HCT116 (cell line): ENCODE measurements at regions not wholly inside any gene's neighbourhood (a gene's known extent, or its start where the extent isn't known, plus 50 kb on each side); places are given as distances from the start of the nearest gene placed in this dataset.

Source experiments
- ATAC-seq: fragments of 200-7000 bp; cut with Tn5 transposase; 2 replicates; pipeline ENCODE4 v1.9.1; 2020; ENCODE audit warnings: mild to moderate bottlenecking, moderate library complexity
- BruUV-seq: library from RNA; stranded (reverse); fragments of 400-500 nt; replicated peaks from 2 replicates; lab custom pipeline; 2021; lab: Mats Ljungman, UMichigan
- CTCF ChIA-PET: fragments of 300-600 bp; sonication (Branson Sonifier 250); formaldehyde crosslinking; loops from one replicate; lab custom pipeline; 2021; ENCODE audit warnings: antibody characterized with exemption; lab: Charles Lee
- POLR2A ChIA-PET: fragments of 300-600, 350-600 bp; sonication (Branson Sonifier 250); formaldehyde crosslinking; loops from one replicate; lab custom pipeline; 2021; ENCODE audit warnings: antibody characterized with exemption; lab: Charles Lee
- RAD21 ChIA-PET, 2 experiments: fragments of 300-600 bp; sonication (Branson Sonifier 250); formaldehyde crosslinking; loops; one replicate each; lab custom pipeline; 2023; ENCODE audit warnings: low total read pairs in 2 of 2; ENCODE audit not compliant: uncharacterized antibody in 2 of 2, unreplicated experiment in 2 of 2, low non-redundant PET in 1 of 2; lab: Charles Lee
- DNase-seq: peaks from one replicate; pipeline ENCODE4 v3.0.0-alpha.2; 2010; ENCODE audit warnings: low read depth, low spot score
- H2AFZ ChIP-seq: fragments of 200-600 bp; shearing (Covaris generic), sonication (generic); 2 replicates; pipeline ENCODE4 v1.6.1; 2017; ENCODE audit warnings: low read depth, mixed run types, mixed read lengths, antibody characterized with exemption, low read length; ENCODE audit not compliant: poor library complexity, severe bottlenecking
- H3K27ac ChIP-seq: 2 replicates; pipeline ENCODE4 v1.5.1; 2012; ENCODE audit warnings: low read depth, low read length
- H3K27me3 ChIP-seq: fragments of 200-600 bp; sonication (generic); 2 replicates; pipeline ENCODE4 v1.6.1; 2016; ENCODE audit warnings: mixed run types, low read length, mixed read lengths; ENCODE audit not compliant: insufficient read depth
- H3K36me3 ChIP-seq, 2 experiments: fragments of 200-500 bp in 1 of 2; fragments of 200-600 bp in 1 of 2; sonication (Bioruptor generic) in 1 of 2; sonication (generic) in 1 of 2; 2 replicates each; pipeline versions ENCODE4 v1.5.1 to v1.6.1; 2014 to 2016; ENCODE audit warnings: low read length in 2 of 2, inconsistent platforms in 1 of 2, mixed read lengths in 1 of 2, mixed run types in 1 of 2; ENCODE audit not compliant: insufficient read depth in 2 of 2, control insufficient read depth in 1 of 2
- H3K4me1 ChIP-seq, 2 experiments: fragments of 200-600 bp in 1 of 2; sonication (generic) in 1 of 2; 2 replicates each; pipeline versions ENCODE4 v1.5.1 to v1.6.1; 2012 to 2017; ENCODE audit warnings: low read length in 2 of 2, inconsistent platforms in 1 of 2, mild to moderate bottlenecking in 1 of 2, mixed read lengths in 1 of 2, mixed run types in 1 of 2, moderate library complexity in 1 of 2; ENCODE audit not compliant: insufficient read depth in 2 of 2, control insufficient read depth in 1 of 2
- H3K4me2 ChIP-seq: fragments of 200-600 bp; sonication (generic); 2 replicates; pipeline ENCODE4 v1.6.1; 2017; ENCODE audit warnings: mixed run types, low read length, mixed read lengths
- H3K4me3 ChIP-seq, 2 experiments: fragments of 200-600 bp in 1 of 2; sonication (generic) in 1 of 2; replicated peaks in 1 of 2; 2 replicates each; pipeline ENCODE4 v1.5.1; 2011 to 2016; ENCODE audit warnings: low read length in 2 of 2, control low read depth in 1 of 2, low read depth in 1 of 2, mild to moderate bottlenecking in 1 of 2, mixed read lengths in 1 of 2, mixed run types in 1 of 2
- H3K79me2 ChIP-seq: fragments of 200-600 bp; sonication (generic); 2 replicates; pipeline ENCODE4 v1.6.1; 2017; ENCODE audit warnings: mild to moderate bottlenecking, mixed run types, low read length, moderate library complexity, mixed read lengths; ENCODE audit not compliant: insufficient read depth
- H3K9ac ChIP-seq: fragments of 200-600 bp; sonication (generic); 2 replicates; pipeline ENCODE4 v1.6.1; 2016; ENCODE audit warnings: low read length, mixed read lengths
- H3K9me2 ChIP-seq: fragments of 200-600 bp; sonication (generic), shearing (Covaris generic); 2 replicates; pipeline ENCODE4 v1.6.1; 2017; ENCODE audit warnings: mixed run types, mild to moderate bottlenecking, moderate library complexity; ENCODE audit not compliant: insufficient read depth
- H3K9me3 ChIP-seq, 2 experiments: fragments of 200-500 bp in 1 of 2; fragments of 200-600 bp in 1 of 2; sonication (Bioruptor generic) in 1 of 2; sonication (generic) in 1 of 2; 2 replicates each; pipeline ENCODE4 v1.6.1; 2014 to 2017; ENCODE audit warnings: low read length in 2 of 2, mixed read lengths in 2 of 2, inconsistent platforms in 1 of 2, low read depth in 1 of 2, mild to moderate bottlenecking in 1 of 2, mixed run types in 1 of 2, moderate library complexity in 1 of 2; ENCODE audit not compliant: control insufficient read depth in 1 of 2, insufficient read depth in 1 of 2
- H4K20me1 ChIP-seq: fragments of 200-600 bp; sonication (generic), shearing (Covaris generic); 2 replicates; pipeline ENCODE4 v1.6.1; 2017; ENCODE audit warnings: mixed run types, mild to moderate bottlenecking, moderate library complexity; ENCODE audit not compliant: insufficient read depth
- ATF3 ChIP-seq: IDR thresholded peaks from 2 replicates; pipeline ENCODE4 v1.6.1; 2012
- CEBPB ChIP-seq: IDR thresholded peaks from 2 replicates; pipeline ENCODE4 v1.6.1; 2012; ENCODE audit warnings: low read depth
- CTCF ChIP-seq, 3 experiments: fragments of 200-600 bp in 1 of 3; sonication (generic) in 1 of 3; IDR thresholded peaks in 2 of 3; conservative IDR thresholded peaks in 1 of 3; 2 replicates each; pipeline ENCODE4 v1.5.1; 2012 to 2017; ENCODE audit warnings: low read depth in 2 of 3, low read length in 2 of 3, antibody characterized with exemption in 1 of 3, borderline replicate concordance in 1 of 3, control low read depth in 1 of 3, mild to moderate bottlenecking in 1 of 3, mixed read lengths in 1 of 3, mixed run types in 1 of 3, moderate library complexity in 1 of 3; ENCODE audit not compliant: insufficient read depth in 1 of 3
- EZH2phosphoT487 ChIP-seq: fragments of 200-600 bp; IDR thresholded peaks from 2 replicates; pipeline ENCODE4 v1.6.1; 2018; ENCODE audit warnings: antibody characterized with exemption, borderline replicate concordance
- FOSL1 ChIP-seq: IDR thresholded peaks from 2 replicates; pipeline ENCODE4 v1.6.1; 2012; ENCODE audit warnings: low read depth
- SP1 ChIP-seq: IDR thresholded peaks from 2 replicates; pipeline ENCODE4 v1.6.1; 2012; ENCODE audit warnings: low read depth
- SRF ChIP-seq: IDR thresholded peaks from 2 replicates; pipeline ENCODE4 v1.6.1; 2012; ENCODE audit warnings: low read depth
- YY1 ChIP-seq: IDR thresholded peaks from 2 replicates; pipeline ENCODE4 v1.6.1; 2011; ENCODE audit warnings: low read length, low read depth, moderate library complexity, mild to moderate bottlenecking; ENCODE audit not compliant: insufficient replicate concordance; ENCODE audit errors: extremely low read depth
- ZFX ChIP-seq: fragments of 450-650 bp; IDR thresholded peaks from 2 replicates; pipeline ENCODE4 v1.6.1; 2017
- ZNF274 ChIP-seq: fragments of 200-500 bp; sonication (Bioruptor generic); IDR thresholded peaks from 2 replicates; pipeline ENCODE4 v1.6.1; 2014; ENCODE audit warnings: mild to moderate bottlenecking, low read depth, low read length, inconsistent platforms
- intact Hi-C: fragments of 100-400 bp; cut with micrococcal nuclease; formaldehyde crosslinking; loops from 2 replicates; pipeline ENCODE4 v1.10.0; 2022
- TF ChIP-seq, protein P1 (sequence below): IDR thresholded peaks from 2 replicates; pipeline ENCODE4 v1.6.1; 2011; ENCODE audit warnings: mild to moderate bottlenecking, low read length, moderate library complexity; ENCODE audit not compliant: insufficient replicate concordance; ENCODE audit errors: extremely low read depth
- TF ChIP-seq, protein P2 (sequence below): IDR thresholded peaks from 2 replicates; pipeline ENCODE4 v1.6.1; 2012

GRCh38 chr1:207203541-207203940 lies 99.5 kb downstream of the C4BPA start:
- Histone ChIP-seq H3K4me2 (no peak overlapping the region), H3K9ac (no peak overlapping the region), H3K4me3 (no peak overlapping the region), H3K79me2 (no peaks in the 10 kb centered on the region), H3K27ac (no peak overlapping the region), H2AFZ (no peak overlapping the region), H3K9me3 (no peaks in the 10 kb centered on the region), H3K27me3 (no peaks in the 10 kb centered on the region), H3K4me1 (peaks cover 10 to 22% of the 10 kb centered on the region in 2 experiments; a peak in 3 of 4 replicates), H3K9me2 (no peaks in the 10 kb centered on the region), H3K36me3 (no peaks in the 10 kb centered on the region), H4K20me1 (no peaks in the 10 kb centered on the region)
- TF ChIP-seq YY1 = no peak
- TF ChIP-seq FOSL1 = no peak
- TF ChIP-seq, protein P1, sequence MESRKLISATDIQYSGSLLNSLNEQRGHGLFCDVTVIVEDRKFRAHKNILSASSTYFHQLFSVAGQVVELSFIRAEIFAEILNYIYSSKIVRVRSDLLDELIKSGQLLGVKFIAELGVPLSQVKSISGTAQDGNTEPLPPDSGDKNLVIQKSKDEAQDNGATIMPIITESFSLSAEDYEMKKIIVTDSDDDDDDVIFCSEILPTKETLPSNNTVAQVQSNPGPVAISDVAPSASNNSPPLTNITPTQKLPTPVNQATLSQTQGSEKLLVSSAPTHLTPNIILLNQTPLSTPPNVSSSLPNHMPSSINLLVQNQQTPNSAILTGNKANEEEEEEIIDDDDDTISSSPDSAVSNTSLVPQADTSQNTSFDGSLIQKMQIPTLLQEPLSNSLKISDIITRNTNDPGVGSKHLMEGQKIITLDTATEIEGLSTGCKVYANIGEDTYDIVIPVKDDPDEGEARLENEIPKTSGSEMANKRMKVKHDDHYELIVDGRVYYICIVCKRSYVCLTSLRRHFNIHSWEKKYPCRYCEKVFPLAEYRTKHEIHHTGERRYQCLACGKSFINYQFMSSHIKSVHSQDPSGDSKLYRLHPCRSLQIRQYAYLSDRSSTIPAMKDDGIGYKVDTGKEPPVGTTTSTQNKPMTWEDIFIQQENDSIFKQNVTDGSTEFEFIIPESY = no peak
- TF ChIP-seq SRF = no peak
- no peak for TF ChIP-seq ZFX
- TF ChIP-seq SP1 = no peak
- no peak for TF ChIP-seq ZNF274
- no peak for TF ChIP-seq ATF3
- TF ChIP-seq EZH2phosphoT487 = no peak
- no peak for TF ChIP-seq CEBPB
- TF ChIP-seq, protein P2, sequence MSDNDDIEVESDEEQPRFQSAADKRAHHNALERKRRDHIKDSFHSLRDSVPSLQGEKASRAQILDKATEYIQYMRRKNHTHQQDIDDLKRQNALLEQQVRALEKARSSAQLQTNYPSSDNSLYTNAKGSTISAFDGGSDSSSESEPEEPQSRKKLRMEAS = no peak
- TF ChIP-seq CTCF (IDR thresholded peaks at IDR 0.05 in 2 of 3, conservative IDR thresholded peaks at IDR 0.05 in 1 of 3; ENCODE audit: borderline replicate concordance in 1 of 3, insufficient read depth in 1 of 3, low read depth in 2 of 3, low read length in 2 of 3) = no peak
- ChIA-PET CTCF (no interaction called here), POLR2A (no interaction called here), RAD21 (no interaction called here)
- ATAC-seq (no peak), DNase-seq (no peak)
- BruUV-seq = no TSS peak
- intact Hi-C loops = loop anchor here (10.0 kb wide), 1 partner anchor 121 kb away; the partner anchor contains the start of gene CD55
